ENCODE measurements at regions not wholly inside any gene's neighbourhood (a gene's known extent, or its start where the extent isn't known, plus 50 kb on each side); places are given as distances from the start of the nearest gene placed in this dataset.

- no peak overlapping the region for H3K4me3 ChIP-seq
Measured at GRCh38 chr18:22650247-22650646, 232.5 kb upstream of the CTAGE1 start.

DNA sequence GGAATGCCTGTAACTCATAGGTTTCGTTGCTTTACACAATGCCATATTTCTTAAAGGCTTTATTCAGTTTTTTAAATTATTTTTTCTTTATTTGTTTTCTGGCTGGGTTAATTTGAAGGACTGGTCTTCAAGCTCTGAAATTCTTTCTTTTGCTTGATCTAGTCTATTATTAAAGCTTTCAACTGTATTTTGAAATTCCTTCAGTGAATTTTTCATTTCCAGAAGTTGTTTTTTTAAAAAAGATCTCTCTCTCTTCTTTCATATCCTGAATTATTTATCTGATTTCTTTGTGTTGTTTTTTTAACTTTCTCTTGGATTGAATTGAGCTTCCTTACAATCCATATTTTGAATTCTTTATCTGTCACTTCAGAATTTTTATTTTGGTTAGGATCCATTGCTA, 239.9 kb upstream of the CTAGE1 start:
- H3K4me3 ChIP-seq, result no peak overlapping the region

More at GRCh38 chr18:22650247-22650646, 232.5 kb upstream of the CTAGE1 start:
- H3K27ac ChIP-seq, result no peak overlapping the region

GRCh38 chr18:22658318-22658717, 240.6 kb upstream of the CTAGE1 start:
- H3K27ac ChIP-seq, result no peak overlapping the region
- no peak overlapping the region for H3K4me3 ChIP-seq

More for the DNA sequence above, 239.9 kb upstream of the CTAGE1 start:
- H3K27ac ChIP-seq, result no peak overlapping the region

- no peak overlapping the region for H3K27ac ChIP-seq
- no peak overlapping the region for H3K4me3 ChIP-seq
Measured at GRCh38 chr18:22663378-22663777, 245.7 kb upstream of the CTAGE1 start.

DNA sequence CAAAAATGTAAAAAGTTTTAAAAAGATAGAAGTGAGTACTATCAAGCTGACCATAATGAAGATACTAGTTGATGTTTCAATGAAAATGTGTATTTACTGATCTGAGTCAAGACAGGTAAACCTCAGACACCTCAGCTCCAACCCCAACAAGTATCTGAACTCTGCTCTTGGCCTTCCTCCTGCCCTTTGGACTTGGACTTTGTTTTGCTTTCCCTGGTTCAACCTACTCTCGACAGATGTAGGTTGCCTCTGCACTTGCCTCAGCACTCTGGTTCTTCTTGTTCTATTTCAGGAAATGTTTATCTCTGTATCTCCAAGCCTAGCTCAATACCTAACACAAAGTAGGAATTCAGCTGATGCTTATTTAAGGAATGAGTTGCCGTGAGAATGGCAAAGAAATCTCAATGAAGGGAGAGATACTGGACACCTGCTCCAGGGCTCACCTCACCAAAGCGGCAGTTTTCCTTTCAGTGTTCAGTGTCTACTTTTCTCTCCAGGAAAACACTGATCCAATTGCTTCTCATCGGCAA, 248.8 kb upstream of the CTAGE1 start:
- no peak overlapping the region for H3K27ac ChIP-seq

GRCh38 chr18:22667156-22667555, 249.4 kb upstream of the CTAGE1 start:
- no peak overlapping the region for H3K4me3 ChIP-seq
- H3K27ac ChIP-seq, result no peak overlapping the region

More for the DNA sequence above, 248.8 kb upstream of the CTAGE1 start:
- no peak overlapping the region for H3K4me3 ChIP-seq

DNA sequence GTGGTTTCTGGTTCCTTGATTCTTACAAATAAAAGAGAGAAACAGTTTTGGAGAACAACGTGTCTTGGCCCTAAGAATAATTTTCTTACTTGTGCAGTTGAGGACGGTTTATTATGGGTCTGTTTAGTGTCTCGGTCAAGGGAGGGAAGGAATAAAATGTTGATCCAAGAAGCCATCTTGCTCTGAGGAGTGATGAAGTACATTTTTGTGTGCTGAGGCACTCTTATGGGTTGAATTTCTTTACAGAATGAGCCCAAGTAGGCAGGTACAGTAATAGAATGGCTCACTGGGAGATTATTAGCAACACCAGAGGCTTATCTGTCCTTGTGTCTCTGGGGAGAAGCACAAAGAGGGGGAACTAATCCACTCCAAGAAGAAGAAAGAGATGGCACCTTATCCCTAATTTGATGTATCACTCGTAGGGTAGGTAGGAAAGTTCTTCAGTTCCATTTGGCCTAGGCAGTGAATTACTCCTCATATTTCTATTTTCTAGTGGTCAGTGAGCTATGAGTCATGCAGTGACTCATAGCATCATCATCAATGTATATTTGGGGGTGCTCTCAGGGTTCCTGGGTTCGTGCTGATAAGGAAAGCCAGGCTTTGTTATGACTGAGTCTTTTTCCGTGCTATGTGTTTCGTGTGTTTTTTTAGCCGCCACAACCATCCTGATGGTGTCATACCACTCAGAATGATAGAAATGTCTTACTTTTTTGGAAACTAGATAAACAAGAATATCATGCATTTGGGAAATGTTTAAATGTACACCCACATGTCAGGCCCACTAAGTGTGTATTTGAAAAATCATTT, 250.1 kb upstream of the CTAGE1 start:
- Histone ChIP-seq H3K27ac (no peak overlapping the region), H3K4me3 (no peak overlapping the region)

DNA sequence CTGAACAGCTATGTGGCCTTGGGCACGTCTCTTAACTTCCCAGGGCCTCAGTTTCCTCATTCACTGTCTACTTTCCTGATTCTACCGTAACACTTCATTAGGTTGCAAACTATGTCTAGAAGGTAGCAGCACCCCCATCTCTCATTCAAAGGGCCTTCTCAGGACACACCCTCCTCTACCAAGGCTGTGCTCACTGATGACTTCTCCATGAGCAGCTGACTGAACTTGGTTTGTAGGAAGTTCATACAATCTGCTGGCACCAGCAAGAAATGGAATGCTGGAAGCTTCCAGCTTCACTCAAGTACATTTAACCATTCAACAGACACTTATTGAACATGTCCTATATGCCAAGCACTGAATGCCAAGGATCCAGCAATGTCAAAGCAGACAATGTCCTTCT, 250.8 kb upstream of the CTAGE1 start:
- H3K27ac ChIP-seq, result no peak overlapping the region
- no peak overlapping the region for H3K4me3 ChIP-seq

- Histone ChIP-seq H3K4me3 (no peak overlapping the region), H3K27ac (no peak overlapping the region)
Measured at GRCh38 chr18:22670914-22671313, 253.2 kb upstream of the CTAGE1 start.

DNA sequence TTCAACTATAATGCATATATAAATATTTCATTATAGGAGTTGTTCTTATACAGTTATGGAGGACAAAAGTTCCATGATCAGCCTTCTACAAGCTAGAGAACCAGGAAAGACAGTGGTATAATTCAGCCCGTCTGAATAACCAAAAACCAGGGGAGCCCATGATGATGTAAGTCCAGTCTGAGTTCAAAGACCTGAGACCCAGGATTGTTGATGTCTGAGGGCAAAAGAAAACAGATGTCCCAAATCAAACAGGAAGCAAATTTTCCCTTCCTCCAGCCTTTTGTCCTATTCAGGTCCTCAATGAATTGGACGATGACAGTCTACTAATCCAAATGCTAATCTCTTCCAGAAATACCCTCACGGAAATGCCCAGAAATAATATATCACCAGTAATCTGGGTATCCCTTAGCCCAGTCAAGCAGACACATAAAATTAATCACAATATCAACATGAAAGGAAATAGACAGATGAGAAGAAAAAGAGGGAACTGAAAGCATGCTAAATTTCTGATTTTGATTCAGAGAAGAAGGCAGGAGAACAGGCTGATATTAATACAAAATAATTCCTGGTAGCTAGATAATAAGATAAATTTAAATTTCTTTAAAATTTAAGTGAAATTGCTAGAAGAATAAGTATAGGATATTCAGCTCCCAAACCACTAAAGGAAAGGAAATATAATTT, 255.6 kb upstream of the CTAGE1 start:
- no peak overlapping the region for H3K4me3 ChIP-seq
- no peak overlapping the region for H3K27ac ChIP-seq

- Histone ChIP-seq H3K4me3 (no peak overlapping the region), H3K27ac (peak overlapping the region in 4 of 21 experiments; percentile 19 to 56 (median 36))
Measured at GRCh38 chr18:22674272-22674671, 256.6 kb upstream of the CTAGE1 start.

DNA sequence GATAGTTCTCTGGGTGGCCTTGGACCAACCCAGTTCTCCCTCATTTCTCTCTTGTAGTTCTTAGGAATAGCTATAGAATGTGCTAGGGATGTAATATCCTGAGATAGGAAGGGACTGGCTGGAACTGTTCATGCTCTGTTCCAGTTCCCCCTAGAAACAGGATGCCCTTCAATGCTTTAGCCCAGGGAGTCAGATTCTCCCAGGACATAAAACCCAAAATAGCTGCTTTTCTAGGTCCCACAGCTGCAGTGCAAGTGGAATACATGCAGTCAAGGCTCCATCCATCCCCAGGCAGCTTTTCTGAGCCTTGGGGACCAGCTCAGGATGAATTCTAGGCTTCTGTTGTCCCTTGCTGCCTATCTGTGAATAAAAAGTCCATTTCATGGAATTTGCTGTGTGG, 257.3 kb upstream of the CTAGE1 start:
- Histone ChIP-seq H3K27ac (peak overlapping the region in 4 of 21 experiments; percentile 7 to 56 (median 36)), H3K4me3 (no peak overlapping the region)

DNA sequence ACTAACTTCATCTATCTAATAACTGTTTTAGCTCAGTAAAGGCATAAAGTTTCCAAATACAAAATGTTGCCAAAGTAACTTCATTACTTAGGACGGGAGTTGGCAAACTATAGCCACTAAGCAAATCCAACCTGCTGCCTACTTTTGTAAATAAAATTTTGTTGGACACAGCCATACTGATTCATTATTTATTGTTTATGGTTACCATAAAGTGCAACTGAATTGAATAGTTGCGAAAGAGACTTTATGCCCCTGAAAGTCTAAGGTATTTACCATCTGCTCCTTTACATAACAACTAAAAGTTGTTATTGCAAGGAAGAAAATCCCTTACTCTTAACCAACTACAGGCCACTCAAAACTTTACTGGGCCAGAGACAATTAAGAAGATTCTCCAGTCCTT, 256.7 kb upstream of the RBBP8 start:
- no peak overlapping the region for H3K27ac ChIP-seq
- H3K4me3 ChIP-seq, result no peak overlapping the region

DNA sequence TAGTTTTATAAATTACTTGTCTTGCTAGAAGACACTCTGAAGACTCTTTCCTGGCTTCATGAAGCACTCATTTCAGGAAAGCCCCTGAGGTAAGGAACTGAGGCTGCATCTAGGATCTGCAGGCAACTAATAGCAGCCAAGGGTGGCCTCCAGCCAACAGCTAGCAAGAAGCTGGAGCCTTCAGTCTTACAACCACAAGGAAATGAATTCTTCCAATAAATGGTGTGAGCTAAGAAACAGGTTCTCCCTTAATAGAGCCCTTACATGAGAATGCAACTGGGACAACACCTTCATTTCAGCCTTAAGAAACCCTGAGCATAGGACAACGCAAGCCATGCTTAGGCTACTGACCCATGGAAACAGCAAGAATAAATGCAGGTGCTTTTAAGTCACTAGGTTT, 254.6 kb upstream of the RBBP8 start:
- no peak overlapping the region for H3K4me3 ChIP-seq
- no peak overlapping the region for H3K27ac ChIP-seq

GRCh38 chr18:22680944-22681343, 252.2 kb upstream of the RBBP8 start:
- no peak overlapping the region for H3K4me3 ChIP-seq
- no peak overlapping the region for H3K27ac ChIP-seq

- no peak overlapping the region for H3K27ac ChIP-seq
- H3K4me3 ChIP-seq, result no peak overlapping the region
Measured at GRCh38 chr18:22681908-22682307, 251.2 kb upstream of the RBBP8 start.

GRCh38 chr18:22682720-22683119, 250.4 kb upstream of the RBBP8 start:
- H3K4me3 ChIP-seq, result no peak overlapping the region
- H3K27ac ChIP-seq, result no peak overlapping the region

DNA sequence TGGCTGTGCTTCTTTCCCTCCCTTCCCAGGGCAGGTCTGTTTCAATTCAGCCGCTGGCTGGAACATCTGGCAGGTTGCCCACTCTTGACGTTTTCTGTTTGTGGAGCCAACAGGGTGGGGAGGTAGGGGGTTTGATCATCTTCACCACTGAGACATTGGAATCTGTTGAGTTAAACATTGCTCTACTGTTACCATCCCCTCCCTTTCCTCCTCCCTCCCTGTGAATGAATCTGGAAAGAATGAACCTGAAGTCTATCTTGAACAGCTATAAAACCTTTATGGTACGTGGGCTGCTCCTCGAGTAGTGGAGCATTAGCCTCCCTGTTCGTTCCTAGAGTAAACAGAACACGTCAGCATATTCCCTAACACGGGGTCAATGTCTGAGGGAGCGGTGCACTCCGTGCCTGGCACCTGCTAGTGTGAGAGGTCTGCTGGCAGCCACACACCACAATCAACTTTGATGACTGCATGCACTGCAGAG, 249.9 kb upstream of the RBBP8 start:
- Histone ChIP-seq H3K4me3 (no peak overlapping the region), H3K27ac (no peak overlapping the region)

- H3K4me3 ChIP-seq, result no peak overlapping the region
Measured at GRCh38 chr18:22683786-22684185, 249.3 kb upstream of the RBBP8 start.

GRCh38 chr18:22684268-22684667, 248.9 kb upstream of the RBBP8 start:
- H3K4me3 ChIP-seq, result no peak overlapping the region
- H3K27ac ChIP-seq, result no peak overlapping the region

More at GRCh38 chr18:22683786-22684185, 249.3 kb upstream of the RBBP8 start:
- no peak overlapping the region for H3K27ac ChIP-seq

DNA sequence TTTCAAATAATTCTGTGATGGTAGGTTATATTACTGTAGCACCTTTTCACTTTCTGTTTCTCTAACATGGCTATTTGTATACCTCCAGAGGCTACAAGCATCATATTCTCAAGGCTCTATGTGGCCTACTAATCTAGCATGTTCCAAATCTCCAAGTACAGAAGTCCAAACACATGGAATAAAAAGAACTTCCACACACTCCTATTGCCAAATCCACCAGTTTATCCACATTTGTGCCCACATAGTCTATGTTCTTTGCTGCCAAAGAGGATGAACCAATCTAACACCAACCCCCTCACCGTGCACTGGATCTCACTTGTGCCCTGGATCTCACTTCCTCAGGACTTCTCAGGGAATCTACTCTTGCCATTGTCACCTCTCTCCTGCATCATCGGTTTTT, 247.3 kb upstream of the RBBP8 start:
- H3K4me3 ChIP-seq, result no peak overlapping the region
- H3K27ac ChIP-seq, result no peak overlapping the region

Data from skin epidermis (tissue), 12 donors.